Esophagus squamous epithelium (tissue), 5 donors: ENCODE measurements at regions not wholly inside any gene's neighbourhood (a gene's known extent, or its start where the extent isn't known, plus 50 kb on each side); places are given as distances from the start of the nearest gene placed in this dataset.

Experiments
- DNase-seq: peaks from one replicate; lab custom pipeline; 2025; lab: John Stamatoyannopoulos, UW
- H3K27ac ChIP-seq, 4 donors: fragments of 200-600 bp; sonication (generic); one replicate each; pipeline ENCODE4 v1.5.1; 2016 to 2019; ENCODE audit warnings: mild to moderate bottlenecking in 1 of 4
- H3K27me3 ChIP-seq, 4 donors: fragments of 200-600 bp; sonication (generic); 1 replicate in 3 of 4; 2 replicates in 1 of 4; pipeline versions ENCODE4 v1.5.1 to v1.6.0; 2017 to 2021; ENCODE audit warnings: antibody characterized with exemption in 1 of 4
- H3K36me3 ChIP-seq, 3 donors: fragments of 200-600 bp; sonication (generic); one replicate each; pipeline ENCODE4 v1.5.1; 2016 to 2019
- H3K4me1 ChIP-seq, 3 donors: fragments of 200-600 bp; sonication (generic); one replicate each; pipeline ENCODE4 v1.5.1; 2017 to 2019
- H3K4me3 ChIP-seq, 4 donors: fragments of 200-600 bp; sonication (generic); 1 replicate in 3 of 4; 2 replicates in 1 of 4; pipeline ENCODE4 v1.5.1; 2016 to 2019; ENCODE audit warnings: mild to moderate bottlenecking in 2 of 4, moderate library complexity in 1 of 4
- H3K9me3 ChIP-seq, 3 donors: fragments of 200-600 bp; sonication (generic); one replicate each; pipeline ENCODE4 v1.5.1; 2016 to 2019
- POLR2A ChIP-seq, 4 donors: fragments of 450-650 bp; IDR thresholded peaks; one replicate each; pipeline ENCODE4 v1.6.1; 2017; ENCODE audit warnings: antibody characterized with exemption in 4 of 4, mild to moderate bottlenecking in 4 of 4, moderate library complexity in 3 of 4
- WGBS, 2 donors: methylation state at CpG; one replicate each; pipeline ENCODE4 v1.1.5; 2018; 5-methylcytosine and 5-hydroxymethylcytosine counted together
- intact Hi-C: fragments of 100-400 bp; cut with DNase I; formaldehyde crosslinking; loops from one replicate; pipeline ENCODE4 v1.15.0; 2022
- TF ChIP-seq, protein P1 (sequence below), 6 experiments: fragments of 450-650 bp in 4 of 6; fragments of 200-600 bp in 2 of 6; sonication (generic) in 2 of 6; IDR thresholded peaks; one replicate each; pipeline ENCODE4 v1.5.1; 2016 to 2019; ENCODE audit warnings: antibody characterized with exemption in 6 of 6, mild to moderate bottlenecking in 4 of 6, moderate library complexity in 4 of 6
- donor health status: DM: yes; HTN: yes; CAD: no.

DNA sequence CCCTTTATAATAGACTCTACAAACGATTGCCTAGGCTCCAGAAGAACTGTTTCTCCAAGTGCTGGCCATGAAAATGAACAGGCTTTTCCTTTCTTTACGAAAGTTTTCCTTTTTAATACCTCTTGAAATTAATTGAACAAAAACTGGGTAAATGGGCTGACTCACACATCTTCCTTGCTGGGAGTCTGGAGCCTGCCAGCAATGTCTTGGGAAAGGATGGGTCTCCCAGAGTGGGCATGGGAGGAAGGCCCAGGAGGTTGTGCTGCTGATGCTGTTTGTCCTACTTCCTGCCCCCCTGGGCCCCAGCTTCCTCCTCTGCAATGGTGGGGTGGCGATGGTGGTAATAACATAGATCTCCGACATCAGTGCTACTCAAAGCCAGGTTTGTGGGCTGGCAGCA, 174.1 kb downstream of the RPS24 start:
- intact Hi-C loops, result no loop called here
- DNase-seq, result no peak

DNA sequence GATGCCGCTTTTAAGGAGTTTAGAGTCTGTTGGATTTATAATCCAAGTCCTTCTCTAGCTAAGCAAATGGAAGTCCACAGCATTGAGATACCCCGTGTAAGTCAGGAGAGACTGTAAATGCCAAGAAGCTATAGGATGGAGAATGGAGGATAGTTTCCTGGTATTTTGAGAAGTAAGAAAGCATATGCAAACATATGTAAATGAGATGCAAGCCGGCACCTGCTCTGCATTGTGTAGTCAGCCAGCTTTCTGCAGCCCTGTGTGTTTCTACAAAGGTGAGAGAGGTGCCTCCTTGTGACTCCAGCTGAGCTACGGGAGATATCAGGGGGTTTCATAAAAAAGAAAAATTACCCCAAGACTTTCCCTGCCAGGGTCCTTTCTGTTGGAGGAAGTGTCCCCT, 176.3 kb downstream of the RPS24 start:
- DNase-seq, result no peak
- H3K4me1 ChIP-seq, result peaks cover 0 to 15% (median 7%) of the 10 kb centered on the region in 3 donors
- H3K4me3 ChIP-seq, result no peak overlapping the region
- no peaks in the 10 kb centered on the region for H3K9me3 ChIP-seq
- TF ChIP-seq POLR2A (IDR thresholded peaks at IDR 0.05), result no peak
- TF ChIP-seq, protein P1, sequence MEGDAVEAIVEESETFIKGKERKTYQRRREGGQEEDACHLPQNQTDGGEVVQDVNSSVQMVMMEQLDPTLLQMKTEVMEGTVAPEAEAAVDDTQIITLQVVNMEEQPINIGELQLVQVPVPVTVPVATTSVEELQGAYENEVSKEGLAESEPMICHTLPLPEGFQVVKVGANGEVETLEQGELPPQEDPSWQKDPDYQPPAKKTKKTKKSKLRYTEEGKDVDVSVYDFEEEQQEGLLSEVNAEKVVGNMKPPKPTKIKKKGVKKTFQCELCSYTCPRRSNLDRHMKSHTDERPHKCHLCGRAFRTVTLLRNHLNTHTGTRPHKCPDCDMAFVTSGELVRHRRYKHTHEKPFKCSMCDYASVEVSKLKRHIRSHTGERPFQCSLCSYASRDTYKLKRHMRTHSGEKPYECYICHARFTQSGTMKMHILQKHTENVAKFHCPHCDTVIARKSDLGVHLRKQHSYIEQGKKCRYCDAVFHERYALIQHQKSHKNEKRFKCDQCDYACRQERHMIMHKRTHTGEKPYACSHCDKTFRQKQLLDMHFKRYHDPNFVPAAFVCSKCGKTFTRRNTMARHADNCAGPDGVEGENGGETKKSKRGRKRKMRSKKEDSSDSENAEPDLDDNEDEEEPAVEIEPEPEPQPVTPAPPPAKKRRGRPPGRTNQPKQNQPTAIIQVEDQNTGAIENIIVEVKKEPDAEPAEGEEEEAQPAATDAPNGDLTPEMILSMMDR (IDR thresholded peaks at IDR 0.05), result no peak
- H3K27me3 ChIP-seq, result peaks cover 0 to 17% (median 0%) of the 10 kb centered on the region in 4 donors
- no peaks in the 10 kb centered on the region for H3K36me3 ChIP-seq
- H3K27ac ChIP-seq, result no peak overlapping the region
- WGBS, 2 donors, result 72 to 82% methylated on average over 4 of the region's 4 CpGs
- intact Hi-C loops, result no loop called here

More for the DNA sequence above, 174.1 kb downstream of the RPS24 start:
- Histone ChIP-seq H3K4me1 (peaks cover 0 to 12% (median 10%) of the 10 kb centered on the region in 3 donors), H3K36me3 (no peaks in the 10 kb centered on the region), H3K9me3 (no peaks in the 10 kb centered on the region), H3K27ac (no peak overlapping the region), H3K4me3 (no peak overlapping the region), H3K27me3 (peaks cover 0 to 1% (median 0%) of the 10 kb centered on the region in 4 donors)
- 52 to 61% methylated on average over 3 to 4 of the region's 4 CpGs for WGBS, 2 donors
- no peak for TF ChIP-seq POLR2A (IDR thresholded peaks at IDR 0.05)
- TF ChIP-seq, protein P1 (IDR thresholded peaks at IDR 0.05), result no peak

DNA sequence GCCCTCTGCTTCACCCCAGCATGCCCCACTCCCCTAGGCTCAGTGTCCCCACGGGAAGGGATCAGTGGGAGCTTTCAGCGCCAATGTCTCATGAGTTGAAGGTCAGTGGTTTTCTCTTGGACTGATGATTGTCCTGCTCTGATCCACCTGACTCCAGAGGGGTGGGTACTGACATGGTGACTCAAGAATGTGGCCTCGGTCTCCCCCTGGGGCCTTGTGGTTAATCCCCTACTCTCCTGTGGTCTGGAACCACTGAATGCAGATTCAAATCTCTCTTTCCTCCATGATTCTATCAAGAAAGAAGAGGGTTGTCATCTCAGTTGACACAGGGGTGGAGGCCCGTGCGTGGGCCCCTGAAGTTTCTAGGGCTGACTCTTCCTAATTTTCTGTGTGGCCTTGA, 176.9 kb downstream of the RPS24 start:
- no peak overlapping the region for H3K27ac ChIP-seq
- no peak for DNase-seq
- H3K4me3 ChIP-seq, result no peak overlapping the region
- H3K9me3 ChIP-seq, result no peaks in the 10 kb centered on the region
- WGBS, 2 donors, result 73 to 83% methylated on average over 2 to 5 of the region's 5 CpGs
- H3K4me1 ChIP-seq, result peaks cover 0 to 21% (median 13%) of the 10 kb centered on the region in 3 donors
- intact Hi-C loops, result no loop called here
- no peaks in the 10 kb centered on the region for H3K36me3 ChIP-seq
- TF ChIP-seq, protein P1 (IDR thresholded peaks at IDR 0.05), result no peak
- TF ChIP-seq POLR2A (IDR thresholded peaks at IDR 0.05), result no peak
- peaks cover 0 to 21% (median 0%) of the 10 kb centered on the region in 4 donors for H3K27me3 ChIP-seq

DNA sequence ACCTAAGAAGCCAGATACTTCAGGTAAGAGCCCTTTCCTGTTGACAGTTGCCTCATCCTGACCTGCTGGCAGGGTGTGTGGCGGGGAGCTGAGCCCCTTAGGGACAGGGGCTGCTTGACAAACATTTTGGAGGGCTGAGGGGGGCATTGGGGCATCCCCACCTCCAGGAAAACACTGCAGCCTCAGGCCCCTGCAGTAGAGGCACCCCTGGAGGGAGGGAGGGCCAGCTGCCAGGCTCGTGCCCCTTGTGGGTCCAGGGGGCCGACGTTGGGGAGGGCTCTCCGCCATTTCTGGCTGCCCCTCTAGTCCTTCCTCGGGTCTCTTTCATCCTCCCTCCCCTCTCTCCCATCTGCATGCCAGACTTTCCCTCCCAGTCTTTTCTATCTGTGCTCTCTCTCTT, 177.3 kb downstream of the RPS24 start:
- Histone ChIP-seq H3K4me3 (no peak overlapping the region), H3K27me3 (peaks cover 0 to 25% (median 0%) of the 10 kb centered on the region in 4 donors), H3K9me3 (no peaks in the 10 kb centered on the region), H3K36me3 (no peaks in the 10 kb centered on the region), H3K27ac (no peak overlapping the region), H3K4me1 (peaks cover 0 to 25% (median 17%) of the 10 kb centered on the region in 3 donors)
- intact Hi-C loops, result no loop called here
- 86 to 93% methylated on average over 5 to 6 of the region's 6 CpGs for WGBS, 2 donors
- no peak for DNase-seq
- no peak for TF ChIP-seq POLR2A (IDR thresholded peaks at IDR 0.05)
- TF ChIP-seq, protein P1 (IDR thresholded peaks at IDR 0.05), result no peak

DNA sequence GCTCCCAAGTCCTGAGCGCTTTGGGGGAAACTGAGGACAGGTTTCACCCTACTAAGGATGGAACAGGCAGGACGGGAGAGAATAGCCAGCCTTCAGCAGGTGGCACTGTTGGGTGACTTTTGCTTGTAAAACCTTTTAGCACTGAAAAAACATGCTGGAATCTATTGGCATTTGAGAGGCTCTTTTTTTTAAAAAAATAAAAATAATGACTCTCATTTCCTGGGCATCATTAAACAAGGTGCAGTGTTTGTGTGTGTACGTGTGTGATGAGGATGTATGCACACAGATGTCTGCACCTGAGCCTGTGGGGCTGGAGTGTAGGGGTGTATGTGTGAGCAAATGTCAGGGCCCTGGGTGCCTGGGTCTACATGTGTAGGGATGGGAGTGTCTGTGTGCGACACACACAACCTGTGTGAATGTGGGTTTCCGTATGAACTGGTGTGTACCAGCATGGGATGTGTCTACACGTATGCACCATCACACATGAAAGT, 177.9 kb downstream of the RPS24 start:
- Histone ChIP-seq H3K27ac (peak overlapping the region in 1 of 4 donors; percentile 49), H3K27me3 (peaks cover 0 to 27% (median 0%) of the 10 kb centered on the region in 4 donors), H3K9me3 (no peaks in the 10 kb centered on the region), H3K4me1 (peaks cover 0 to 31% (median 18%) of the 10 kb centered on the region in 3 donors), H3K36me3 (no peaks in the 10 kb centered on the region), H3K4me3 (no peak overlapping the region)
- TF ChIP-seq, protein P1 (IDR thresholded peaks at IDR 0.05), result peak in 4 of 6 experiments; percentile 27 to 45 (median 32)
- no peak for TF ChIP-seq POLR2A (IDR thresholded peaks at IDR 0.05)
- intact Hi-C loops, result no loop called here
- DNase-seq, result no peak
- WGBS, 2 donors, result 48 to 68% methylated on average over 4 to 5 of the region's 6 CpGs
